Testis (tissue), 2 donors: ENCODE measurements at regions not wholly inside any gene's neighbourhood (a gene's known extent, or its start where the extent isn't known, plus 50 kb on each side); places are given as distances from the start of the nearest gene placed in this dataset.

Experiments used
- CTCF ChIP-seq, 3 experiments: fragments of 450-650 bp in 2 of 3; fragments of 200-600 bp in 1 of 3; sonication (generic) in 1 of 3; IDR thresholded peaks; one replicate each; pipeline ENCODE4 v1.5.1; 2016 to 2019; ENCODE audit warnings: antibody characterized with exemption in 3 of 3, mild to moderate bottlenecking in 2 of 3, moderate library complexity in 1 of 3
- POLR2A ChIP-seq: fragments of 450-650 bp; IDR thresholded peaks from one replicate; pipeline ENCODE4 v1.6.1; 2017; ENCODE audit warnings: antibody characterized with exemption, mild to moderate bottlenecking, moderate library complexity

GRCh38 chr7:118429141-118429540 is 204.6 kb downstream of the ANKRD7 start:
- TF ChIP-seq CTCF (IDR thresholded peaks at IDR 0.05) = no peak
- TF ChIP-seq POLR2A = no peak
